Loucy (cell line): ENCODE measurements at regions not wholly inside any gene's neighbourhood (a gene's known extent, or its start where the extent isn't known, plus 50 kb on each side); places are given as distances from the start of the nearest gene placed in this dataset.

Experiments
- H2AFZ ChIP-seq: fragments of 200-600 bp; sonication (generic); 2 replicates; pipeline ENCODE4 v1.6.0; 2016; ENCODE audit warnings: antibody characterized with exemption, mild to moderate bottlenecking, low read length, moderate library complexity
- H3F3A ChIP-seq: fragments of 200-600 bp; 2 replicates; pipeline ENCODE4 v1.6.0; 2016; ENCODE audit warnings: antibody characterized with exemption, low read depth, mild to moderate bottlenecking
- H3K27me3 ChIP-seq: fragments of 200-600 bp; sonication (generic); 2 replicates; pipeline ENCODE4 v1.6.1; 2014; ENCODE audit warnings: low read length, mild to moderate bottlenecking; ENCODE audit not compliant: insufficient read depth, poor library complexity, severe bottlenecking
- H3K36me3 ChIP-seq: fragments of 200-600 bp; sonication (generic); 2 replicates; pipeline ENCODE4 v1.6.1; 2016; ENCODE audit warnings: low read length; ENCODE audit not compliant: insufficient read depth
- H3K4me1 ChIP-seq: fragments of 200-600 bp; sonication (generic); 2 replicates; pipeline ENCODE4 v1.5.1; 2014; ENCODE audit warnings: low read length, mild to moderate bottlenecking; ENCODE audit not compliant: insufficient read depth, poor library complexity, severe bottlenecking
- H3K4me2 ChIP-seq: fragments of 200-600 bp; sonication (generic); 2 replicates; pipeline ENCODE4 v1.6.0; 2014; ENCODE audit warnings: antibody characterized with exemption, low read length, low read depth, mild to moderate bottlenecking; ENCODE audit not compliant: poor library complexity, severe bottlenecking
- H3K4me3 ChIP-seq: fragments of 200-600 bp; sonication (generic); 2 replicates; pipeline ENCODE4 v1.5.1; 2014; ENCODE audit warnings: low read length, mild to moderate bottlenecking, mixed read lengths; ENCODE audit not compliant: poor library complexity, severe bottlenecking
- H3K79me2 ChIP-seq: fragments of 200-600 bp; sonication (generic); 2 replicates; pipeline ENCODE4 v1.6.1; 2014; ENCODE audit warnings: low read length; ENCODE audit not compliant: insufficient read depth
- H3K9ac ChIP-seq: fragments of 200-600 bp; sonication (generic); 2 replicates; pipeline ENCODE4 v1.6.0; 2014; ENCODE audit warnings: mild to moderate bottlenecking, low read depth, low read length, moderate library complexity; ENCODE audit not compliant: poor library complexity, severe bottlenecking
- H3K9me2 ChIP-seq: fragments of 200-600 bp; sonication (generic); replicated peaks from 2 replicates; pipeline ENCODE4 v1.6.1; 2016; ENCODE audit warnings: low read depth, low read length, mixed read lengths
- H3K9me3 ChIP-seq: fragments of 200-600 bp; sonication (generic); 2 replicates; pipeline ENCODE4 v1.6.1; 2014; ENCODE audit warnings: mild to moderate bottlenecking, antibody characterized with exemption, low read length, low read depth; ENCODE audit not compliant: insufficient read depth
- H4K20me1 ChIP-seq: fragments of 200-600 bp; sonication (generic); 2 replicates; pipeline ENCODE4 v1.6.0; 2014; ENCODE audit warnings: antibody characterized with exemption, low read length, mild to moderate bottlenecking; ENCODE audit not compliant: insufficient read depth, poor library complexity, severe bottlenecking
- CTCF ChIP-seq: fragments of 200-600 bp; sonication (generic); conservative IDR thresholded peaks from 2 replicates; pipeline ENCODE4 v1.5.1; 2014; ENCODE audit warnings: mild to moderate bottlenecking, antibody characterized with exemption, low read length
- EZH2phosphoT487 ChIP-seq: fragments of 200-600 bp; IDR thresholded peaks from 2 replicates; pipeline ENCODE4 v1.6.1; 2018; ENCODE audit warnings: antibody characterized with exemption, mild to moderate bottlenecking, moderate library complexity, borderline replicate concordance

DNA sequence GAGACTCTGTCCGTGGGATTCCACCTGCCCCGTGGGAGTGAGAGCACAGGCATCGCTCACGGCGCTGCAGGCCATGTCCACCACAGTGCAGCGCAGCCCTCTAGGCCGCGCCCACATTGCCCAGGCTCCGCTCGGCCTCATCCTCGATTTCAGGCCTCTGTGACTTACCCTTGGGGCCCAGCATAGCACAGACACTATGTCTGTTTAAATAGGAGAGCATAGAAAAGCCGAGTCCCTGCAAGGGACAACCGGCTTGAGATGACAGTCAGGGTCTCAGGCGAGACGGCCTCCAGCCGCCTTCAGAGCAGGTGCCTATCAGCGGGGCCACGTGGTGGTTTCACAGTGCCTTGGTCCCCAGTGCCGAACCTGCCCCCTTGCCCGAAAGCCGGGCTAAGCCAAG lies 56.9 kb upstream of the POFUT2 start:
- H3F3A ChIP-seq, result no peaks in the 10 kb centered on the region
- no peak overlapping the region for H3K4me2 ChIP-seq
- H3K27me3 ChIP-seq, result no peaks in the 10 kb centered on the region
- H3K9me3 ChIP-seq, result no peaks in the 10 kb centered on the region
- no peaks in the 10 kb centered on the region for H3K9me2 ChIP-seq
- TF ChIP-seq CTCF (no peak), EZH2phosphoT487 (no peak)
- no peaks in the 10 kb centered on the region for H3K79me2 ChIP-seq
- H3K36me3 ChIP-seq, result no peaks in the 10 kb centered on the region
- no peaks in the 10 kb centered on the region for H3K4me1 ChIP-seq
- no peaks in the 10 kb centered on the region for H4K20me1 ChIP-seq
- H3K9ac ChIP-seq, result no peak overlapping the region
- no peak overlapping the region for H2AFZ ChIP-seq
- no peak overlapping the region for H3K4me3 ChIP-seq

GRCh38 chr21:45347048-45347711 lies 57.8 kb upstream of the COL18A1 start:
- Histone ChIP-seq H3F3A (no peaks in the 10 kb centered on the region), H3K79me2 (no peaks in the 10 kb centered on the region), H3K9ac (no peak overlapping the region), H3K4me2 (no peak overlapping the region), H3K36me3 (no peaks in the 10 kb centered on the region), H3K9me3 (no peaks in the 10 kb centered on the region), H3K9me2 (no peaks in the 10 kb centered on the region), H3K27me3 (no peaks in the 10 kb centered on the region), H4K20me1 (no peaks in the 10 kb centered on the region), H2AFZ (no peak overlapping the region), H3K4me1 (peaks cover 6% of the 10 kb centered on the region), H3K4me3 (no peak overlapping the region)
- TF ChIP-seq EZH2phosphoT487 (no peak), CTCF (no peak)

GRCh38 chr21:45347712-45348499 lies 57.1 kb upstream of the COL18A1 start:
- Histone ChIP-seq H3K9ac (no peak overlapping the region), H3K36me3 (no peaks in the 10 kb centered on the region), H3K9me2 (no peaks in the 10 kb centered on the region), H3F3A (no peaks in the 10 kb centered on the region), H3K4me1 (peaks cover 6% of the 10 kb centered on the region), H2AFZ (no peak overlapping the region), H4K20me1 (no peaks in the 10 kb centered on the region), H3K79me2 (no peaks in the 10 kb centered on the region), H3K4me3 (no peak overlapping the region), H3K9me3 (no peaks in the 10 kb centered on the region), H3K27me3 (no peaks in the 10 kb centered on the region), H3K4me2 (no peak overlapping the region)
- TF ChIP-seq EZH2phosphoT487 (no peak), CTCF (no peak)
